OCI-LY7 (cell line): ENCODE measurements at regions not wholly inside any gene's neighbourhood (a gene's known extent, or its start where the extent isn't known, plus 50 kb on each side); places are given as distances from the start of the nearest gene placed in this dataset.

Experiments
- BruUV-seq: library from RNA; stranded (reverse); fragments of 400-500 nt; replicated peaks from 2 replicates; lab custom pipeline; 2021; lab: Mats Ljungman, UMichigan
- CTCF ChIA-PET: fragments of 300-600 bp; sonication (Branson Sonifier 250); formaldehyde crosslinking; loops from one replicate; lab custom pipeline; 2022; ENCODE audit warnings: antibody characterized with exemption; ENCODE audit not compliant: unreplicated experiment; lab: Charles Lee
- POLR2A ChIA-PET: fragments of 300-600 bp; sonication (Branson Sonifier 250); formaldehyde crosslinking; loops from one replicate; lab custom pipeline; 2022; ENCODE audit warnings: antibody characterized with exemption; lab: Charles Lee
- DNase-seq: peaks from one replicate; pipeline ENCODE4 v3.0.0-alpha.2; 2015; ENCODE audit warnings: low spot score
- H2AFZ ChIP-seq: fragments of 200-600 bp; sonication (generic), shearing (Covaris generic); 2 replicates; pipeline ENCODE4 v1.6.1; 2014; ENCODE audit warnings: mild to moderate bottlenecking, antibody characterized with exemption, low read length, moderate library complexity
- H3K27ac ChIP-seq: fragments of 200-600 bp; sonication (generic); 2 replicates; pipeline ENCODE4 v1.5.1; 2014; ENCODE audit warnings: mixed run types, low read depth, mild to moderate bottlenecking, moderate library complexity, low read length, inconsistent platforms; ENCODE audit not compliant: poor library complexity, severe bottlenecking
- H3K36me3 ChIP-seq: fragments of 200-600 bp; sonication (generic); 2 replicates; pipeline ENCODE4 v1.6.1; 2014; ENCODE audit warnings: mild to moderate bottlenecking, antibody characterized with exemption, low read length, moderate library complexity, mixed read lengths; ENCODE audit not compliant: insufficient read depth
- H3K4me1 ChIP-seq: fragments of 200-600 bp; sonication (generic); 2 replicates; pipeline ENCODE4 v1.5.1; 2014; ENCODE audit warnings: mild to moderate bottlenecking, low read length; ENCODE audit not compliant: insufficient read depth, poor library complexity, severe bottlenecking
- H3K4me2 ChIP-seq: fragments of 200-600 bp; sonication (generic); 2 replicates; pipeline ENCODE4 v1.6.1; 2014; ENCODE audit warnings: mild to moderate bottlenecking, low read length
- H3K4me3 ChIP-seq: fragments of 200-600 bp; sonication (generic); 2 replicates; pipeline ENCODE4 v1.5.1; 2014; ENCODE audit warnings: mild to moderate bottlenecking, low read depth, low read length; ENCODE audit not compliant: poor library complexity, severe bottlenecking
- H3K79me2 ChIP-seq: fragments of 200-600 bp; sonication (generic); 2 replicates; pipeline ENCODE4 v1.6.1; 2016; ENCODE audit warnings: low read depth, mild to moderate bottlenecking, low read length, moderate library complexity, mixed read lengths; ENCODE audit not compliant: insufficient read depth
- H3K9me2 ChIP-seq: fragments of 200-600 bp; sonication (generic); 2 replicates; pipeline ENCODE4 v1.6.1; 2016; ENCODE audit warnings: mild to moderate bottlenecking, low read length, mixed read lengths; ENCODE audit not compliant: insufficient read depth
- H3K9me3 ChIP-seq: fragments of 200-600 bp; sonication (generic); 2 replicates; pipeline ENCODE4 v1.6.1; 2014; ENCODE audit warnings: mild to moderate bottlenecking, mixed run types, low read length, mixed read lengths
- H4K20me1 ChIP-seq: fragments of 200-600 bp; sonication (generic); 2 replicates; pipeline ENCODE4 v1.6.1; 2014; ENCODE audit warnings: mild to moderate bottlenecking, antibody characterized with exemption, low read length, moderate library complexity, mixed read lengths; ENCODE audit not compliant: insufficient read depth
- EZH2phosphoT487 ChIP-seq: fragments of 200-600 bp; sonication (generic); IDR thresholded peaks from 2 replicates; pipeline ENCODE4 v1.6.1; 2018; ENCODE audit warnings: low read depth, borderline replicate concordance, mild to moderate bottlenecking, mixed run types, antibody characterized with exemption, low read length, moderate library complexity, mixed read lengths
- intact Hi-C: fragments of 100-400 bp; cut with micrococcal nuclease; formaldehyde crosslinking; loops from one replicate; pipeline ENCODE4 v1.10.0; 2022; ENCODE audit not compliant: unreplicated experiment
- TF ChIP-seq, protein P1 (sequence below): fragments of 200-600 bp; sonication (generic); conservative IDR thresholded peaks from 2 replicates; pipeline ENCODE4 v1.5.1; 2014; ENCODE audit warnings: mild to moderate bottlenecking, antibody characterized with exemption, low read length, moderate library complexity, mixed read lengths

DNA sequence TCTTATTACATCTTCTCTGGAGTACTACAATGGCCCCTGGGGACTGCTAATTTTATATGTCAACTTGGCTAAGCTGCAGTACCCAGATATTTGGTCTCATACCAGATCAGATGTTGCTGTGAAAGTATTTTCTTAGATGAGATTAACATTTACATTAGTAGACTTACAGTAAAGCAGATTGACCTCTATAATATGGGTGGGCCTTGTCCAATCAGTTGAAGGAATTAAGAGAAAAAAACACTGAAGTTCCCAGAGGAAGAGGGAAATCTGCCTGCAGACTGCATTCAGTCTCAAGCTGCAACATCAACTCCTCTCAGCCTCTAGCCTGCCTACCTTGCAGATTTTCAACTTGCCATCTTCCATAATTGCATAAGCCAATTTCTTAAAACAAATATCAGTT is 430.1 kb downstream of the MED13L start:
- Histone ChIP-seq H3K79me2 (no peaks in the 10 kb centered on the region), H3K9me3 (no peaks in the 10 kb centered on the region), H3K36me3 (no peaks in the 10 kb centered on the region), H3K27ac (no peak overlapping the region), H3K4me1 (no peaks in the 10 kb centered on the region), H4K20me1 (no peaks in the 10 kb centered on the region), H3K4me3 (no peak overlapping the region), H2AFZ (no peak overlapping the region), H3K4me2 (no peak overlapping the region), H3K9me2 (no peaks in the 10 kb centered on the region)
- ChIA-PET POLR2A (no interaction called here), CTCF (no interaction called here)
- BruUV-seq: no TSS peak
- intact Hi-C loops: no loop called here
- TF ChIP-seq EZH2phosphoT487: no peak
- TF ChIP-seq, protein P1, sequence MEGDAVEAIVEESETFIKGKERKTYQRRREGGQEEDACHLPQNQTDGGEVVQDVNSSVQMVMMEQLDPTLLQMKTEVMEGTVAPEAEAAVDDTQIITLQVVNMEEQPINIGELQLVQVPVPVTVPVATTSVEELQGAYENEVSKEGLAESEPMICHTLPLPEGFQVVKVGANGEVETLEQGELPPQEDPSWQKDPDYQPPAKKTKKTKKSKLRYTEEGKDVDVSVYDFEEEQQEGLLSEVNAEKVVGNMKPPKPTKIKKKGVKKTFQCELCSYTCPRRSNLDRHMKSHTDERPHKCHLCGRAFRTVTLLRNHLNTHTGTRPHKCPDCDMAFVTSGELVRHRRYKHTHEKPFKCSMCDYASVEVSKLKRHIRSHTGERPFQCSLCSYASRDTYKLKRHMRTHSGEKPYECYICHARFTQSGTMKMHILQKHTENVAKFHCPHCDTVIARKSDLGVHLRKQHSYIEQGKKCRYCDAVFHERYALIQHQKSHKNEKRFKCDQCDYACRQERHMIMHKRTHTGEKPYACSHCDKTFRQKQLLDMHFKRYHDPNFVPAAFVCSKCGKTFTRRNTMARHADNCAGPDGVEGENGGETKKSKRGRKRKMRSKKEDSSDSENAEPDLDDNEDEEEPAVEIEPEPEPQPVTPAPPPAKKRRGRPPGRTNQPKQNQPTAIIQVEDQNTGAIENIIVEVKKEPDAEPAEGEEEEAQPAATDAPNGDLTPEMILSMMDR: no peak
- no peak for DNase-seq

DNA sequence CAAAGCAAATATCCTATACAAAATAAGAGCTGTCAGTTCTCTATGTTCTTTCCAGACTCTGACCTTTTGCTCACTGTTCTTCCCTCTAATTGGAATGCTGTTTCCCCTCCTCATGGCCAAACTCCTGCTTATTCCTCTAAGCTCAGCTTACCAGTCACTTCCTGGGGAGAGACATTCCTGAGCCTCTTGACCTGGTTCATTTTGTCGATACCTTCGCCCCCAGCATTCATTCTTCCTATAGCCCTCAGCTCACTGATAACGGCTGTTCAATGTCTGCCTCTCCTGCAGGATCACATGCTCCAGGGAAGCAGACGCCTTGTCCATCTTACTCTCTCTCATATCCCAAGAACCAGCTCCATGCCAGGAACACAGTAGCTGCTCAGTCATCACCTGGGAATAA is 431.0 kb downstream of the MED13L start:
- Histone ChIP-seq H3K4me3 (no peak overlapping the region), H3K36me3 (no peaks in the 10 kb centered on the region), H3K4me1 (no peaks in the 10 kb centered on the region), H3K9me3 (no peaks in the 10 kb centered on the region), H2AFZ (no peak overlapping the region), H3K9me2 (no peaks in the 10 kb centered on the region), H3K79me2 (no peaks in the 10 kb centered on the region), H4K20me1 (no peaks in the 10 kb centered on the region), H3K27ac (no peak overlapping the region), H3K4me2 (no peak overlapping the region)
- TF ChIP-seq, protein P1: no peak
- no peak for TF ChIP-seq EZH2phosphoT487
- CTCF ChIA-PET: no interaction called here
- POLR2A ChIA-PET: no interaction called here
- no peak for DNase-seq
- BruUV-seq: no TSS peak
- intact Hi-C loops: no loop called here

DNA sequence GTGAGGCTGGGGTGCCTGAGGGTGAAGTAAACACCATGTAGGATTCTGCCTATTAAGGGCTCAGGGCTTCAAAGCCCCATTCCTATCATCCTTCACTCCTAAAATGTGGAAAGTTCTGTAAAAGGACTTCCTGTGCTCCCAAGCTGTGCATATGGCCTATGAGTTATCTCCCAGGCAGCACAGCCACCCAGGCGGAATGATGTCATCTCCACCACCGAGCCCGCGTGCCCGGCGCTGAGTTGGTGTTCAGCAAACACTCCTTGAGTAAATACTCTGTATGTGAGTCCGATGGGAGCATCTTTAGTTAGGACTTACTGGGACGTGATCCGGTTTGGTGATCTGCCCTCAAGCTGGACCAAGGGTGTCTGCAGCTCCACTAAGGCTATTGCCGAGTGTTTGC is 437.3 kb downstream of the MED13L start:
- Histone ChIP-seq H4K20me1 (no peaks in the 10 kb centered on the region), H3K9me3 (no peaks in the 10 kb centered on the region), H3K4me1 (no peaks in the 10 kb centered on the region), H2AFZ (no peak overlapping the region), H3K36me3 (no peaks in the 10 kb centered on the region), H3K9me2 (no peaks in the 10 kb centered on the region), H3K79me2 (no peaks in the 10 kb centered on the region), H3K4me2 (no peak overlapping the region), H3K27ac (no peak overlapping the region), H3K4me3 (no peak overlapping the region)
- TF ChIP-seq, protein P1: no peak
- TF ChIP-seq EZH2phosphoT487: no peak
- no peak for DNase-seq
- intact Hi-C loops: no loop called here
- POLR2A ChIA-PET: no interaction called here
- CTCF ChIA-PET: no interaction called here
- no TSS peak for BruUV-seq
